ENCODE measurements at regions not wholly inside any gene's neighbourhood (a gene's known extent, or its start where the extent isn't known, plus 50 kb on each side); places are given as distances from the start of the nearest gene placed in this dataset.

- TF ChIP-seq CTCF (IDR thresholded peaks at IDR 0.05; ENCODE audit: low read depth, low read length, missing input control) (no peak), RAD21 (IDR thresholded peaks at IDR 0.05) (no peak)
- TF ChIP-seq, protein P1, sequence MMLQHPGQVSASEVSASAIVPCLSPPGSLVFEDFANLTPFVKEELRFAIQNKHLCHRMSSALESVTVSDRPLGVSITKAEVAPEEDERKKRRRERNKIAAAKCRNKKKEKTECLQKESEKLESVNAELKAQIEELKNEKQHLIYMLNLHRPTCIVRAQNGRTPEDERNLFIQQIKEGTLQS (IDR thresholded peaks at IDR 0.05): no peak
Observed at GRCh38 chr3:178283561-178283960, 252.7 kb upstream of the KCNMB2 start.
